COLO829 (cell line): ENCODE measurements at regions not wholly inside any gene's neighbourhood (a gene's known extent, or its start where the extent isn't known, plus 50 kb on each side); places are given as distances from the start of the nearest gene placed in this dataset.
"Not testable (repeated sequence)": the region's sequence is repeated elsewhere in the genome, so short reads cannot be mapped to it uniquely, and the experiment has no call there.

ENCODE experiments used
- DNase-seq: peaks from one replicate; pipeline ENCODE4 v3.0.0; 2012; ENCODE audit warnings: low spot score

GRCh38 chr2:225821351-225821750 lies 421.8 kb downstream of the NYAP2 start:
- DNase-seq: no peak

DNA sequence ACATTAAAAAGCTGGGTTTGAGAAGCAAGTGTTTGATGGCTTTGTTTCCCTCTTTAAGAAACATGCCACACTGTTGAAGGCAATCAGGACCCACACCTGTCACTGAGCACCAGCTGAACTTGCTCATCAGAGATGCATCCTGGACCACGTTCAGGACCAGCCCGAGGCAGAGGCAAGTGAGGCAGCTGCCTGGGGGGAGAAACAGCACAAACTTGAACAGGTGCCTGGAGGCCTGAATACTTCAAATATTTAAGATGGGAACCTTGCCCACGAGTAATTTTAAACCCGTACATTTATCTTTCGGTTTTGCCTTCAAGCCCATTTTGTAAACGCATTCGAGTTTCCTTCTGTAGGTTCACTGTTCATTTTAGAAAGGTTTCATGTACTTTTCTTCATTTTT lies 421.3 kb downstream of the NYAP2 start:
- no peak for DNase-seq

DNA sequence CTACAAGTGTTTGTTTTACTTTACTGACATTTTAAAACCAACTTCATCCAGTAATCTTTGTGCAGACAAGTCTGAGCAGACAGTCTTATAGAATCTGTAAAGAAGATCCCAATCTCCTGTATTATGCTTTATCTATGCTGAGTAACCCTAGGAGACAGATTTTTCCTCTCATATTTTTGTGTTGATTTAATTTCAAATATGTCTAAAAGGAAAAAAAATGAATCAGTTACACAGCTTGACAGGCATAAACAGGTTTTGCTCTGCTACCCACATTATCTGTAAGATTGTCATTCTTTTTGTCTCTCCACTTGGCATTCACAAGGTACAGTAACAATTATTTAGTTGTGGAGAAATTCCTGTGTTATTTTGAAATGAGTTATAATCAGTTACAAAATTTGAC lies 415.0 kb downstream of the NYAP2 start:
- no peak for DNase-seq

DNA sequence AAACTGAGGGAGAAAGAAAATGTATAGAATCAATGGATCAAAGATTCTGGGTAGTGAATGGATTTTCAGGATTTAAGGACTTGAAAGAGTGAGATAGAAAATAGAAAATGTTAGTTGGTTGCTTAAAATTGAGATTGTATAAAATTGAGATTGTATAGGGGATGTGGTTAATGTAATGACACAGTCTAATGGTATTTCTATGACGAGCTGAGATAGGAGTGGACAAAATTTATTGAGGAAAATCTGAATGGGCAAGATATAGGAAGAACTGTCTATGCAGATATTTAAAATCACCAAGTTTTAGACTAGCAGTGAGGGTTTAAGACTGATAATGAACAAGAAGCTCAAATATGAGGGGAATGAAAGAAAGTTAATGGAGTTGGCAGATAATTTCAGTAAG lies 406.6 kb downstream of the NYAP2 start:
- no peak for DNase-seq

GRCh38 chr2:225802076-225802475 lies 402.6 kb downstream of the NYAP2 start:
- not testable (repeated sequence) for DNase-seq

DNA sequence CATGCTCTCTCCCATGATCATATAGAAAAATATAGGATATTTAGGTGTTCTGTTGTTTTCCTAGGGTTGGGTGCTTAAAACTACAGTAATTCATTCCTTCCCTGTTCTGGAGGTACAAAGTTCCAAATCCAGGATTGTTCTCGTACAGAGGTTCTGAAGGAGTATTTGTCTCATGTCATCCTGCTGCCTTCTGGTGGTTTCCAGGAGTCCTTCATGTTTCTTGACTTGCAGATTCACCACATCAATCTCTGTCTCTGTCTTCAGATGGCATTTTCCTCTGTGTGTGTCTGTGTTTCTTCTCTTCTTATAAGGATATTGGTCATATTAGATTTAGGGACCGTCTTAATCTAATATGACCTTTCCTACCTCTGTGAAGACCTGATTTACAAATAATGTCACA lies 397.9 kb downstream of the NYAP2 start:
- no peak for DNase-seq

- DNase-seq: no peak
Measured at GRCh38 chr2:225794652-225795400, 395.3 kb downstream of the NYAP2 start.

GRCh38 chr2:225793736-225794550 lies 394.4 kb downstream of the NYAP2 start:
- no peak for DNase-seq

- no peak for DNase-seq
Measured at GRCh38 chr2:225788571-225789094, 389.1 kb downstream of the NYAP2 start.

- DNase-seq: no peak
Measured at GRCh38 chr2:225787497-225787896, 388.0 kb downstream of the NYAP2 start.

- DNase-seq: peak; percentile 82
Measured at GRCh38 chr2:225781991-225782390, 382.5 kb downstream of the NYAP2 start.

GRCh38 chr2:225781145-225781544 lies 381.6 kb downstream of the NYAP2 start:
- DNase-seq: no peak

- DNase-seq: no peak
Measured at GRCh38 chr2:225779829-225780228, 380.3 kb downstream of the NYAP2 start.

GRCh38 chr2:225773148-225773547 lies 373.6 kb downstream of the NYAP2 start:
- DNase-seq: no peak

DNA sequence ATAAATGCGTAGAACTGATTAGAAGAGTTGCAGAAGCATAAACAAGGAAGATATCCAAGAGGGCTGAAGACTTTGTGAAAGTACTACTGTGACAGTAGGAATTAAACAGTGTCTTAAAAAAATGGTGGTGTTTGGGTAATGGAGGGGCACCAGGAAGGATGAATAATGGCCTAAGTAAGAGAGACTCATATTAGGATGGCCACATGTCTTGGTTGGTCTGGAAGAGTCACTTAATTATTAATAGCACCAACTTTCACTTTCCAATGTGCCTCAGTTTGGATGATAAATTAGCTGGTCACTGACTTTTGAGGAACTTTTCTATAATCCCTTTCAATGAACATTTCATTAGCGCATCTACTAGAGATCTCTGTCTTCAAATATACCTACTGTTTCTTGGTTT lies 372.2 kb downstream of the NYAP2 start:
- DNase-seq: no peak

DNA sequence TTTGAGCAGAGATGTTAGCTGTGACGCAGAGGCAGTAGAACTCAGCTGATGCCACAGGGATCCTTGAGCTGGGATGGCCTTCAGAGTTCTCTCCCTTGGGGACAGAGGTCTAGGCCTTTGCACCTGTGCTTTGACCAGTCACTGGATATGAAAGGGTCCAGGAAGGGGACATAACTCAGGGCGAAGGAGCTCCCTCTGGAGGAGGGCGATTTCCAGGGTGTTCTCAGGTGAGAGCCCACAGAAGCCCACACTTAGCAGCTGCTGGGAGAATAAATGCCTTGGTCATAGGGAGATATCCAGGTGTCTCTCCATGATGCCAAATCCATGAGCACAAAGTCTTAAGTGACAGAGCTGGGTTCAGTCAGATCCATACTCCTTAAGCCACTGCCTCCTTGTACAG lies 369.2 kb downstream of the NYAP2 start:
- no peak for DNase-seq

DNA sequence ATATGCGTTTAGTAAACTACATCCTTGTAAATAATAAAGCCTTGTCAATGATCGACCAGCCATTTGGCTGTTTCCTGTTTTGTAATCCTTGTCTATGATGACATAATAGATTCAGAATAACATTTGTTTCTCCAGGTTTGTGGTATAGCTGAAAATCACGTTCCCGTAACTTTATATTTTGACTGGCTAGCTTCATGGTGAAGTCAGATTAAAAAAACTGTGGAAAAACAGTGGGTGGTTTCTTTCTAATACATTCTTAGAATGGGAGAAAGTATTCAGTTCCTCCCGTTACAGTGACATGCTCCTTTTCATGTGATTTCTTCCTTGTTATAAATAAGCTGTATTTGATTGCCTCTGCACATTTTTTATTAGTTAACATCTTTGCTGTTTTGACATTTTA lies 366.9 kb downstream of the NYAP2 start:
- no peak for DNase-seq

DNA sequence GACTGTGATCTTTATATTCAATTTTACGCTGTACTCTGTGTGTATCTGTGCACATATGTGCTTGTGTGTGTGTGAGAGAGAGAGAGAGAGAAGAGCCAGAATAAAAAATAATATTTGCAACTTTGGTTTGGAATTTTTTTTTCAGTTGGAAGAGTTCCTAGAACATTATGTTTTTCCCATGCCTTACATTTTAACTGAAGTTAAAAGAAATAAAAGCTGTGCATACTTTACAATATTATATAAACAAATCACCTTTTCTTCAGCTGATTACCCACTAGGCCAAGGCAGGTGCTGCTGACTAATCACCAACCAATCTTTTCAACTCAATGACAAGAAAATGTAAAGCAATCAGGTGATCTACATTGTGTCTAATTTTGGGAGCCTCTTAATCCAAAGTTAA lies 366.3 kb downstream of the NYAP2 start:
- no peak for DNase-seq

DNA sequence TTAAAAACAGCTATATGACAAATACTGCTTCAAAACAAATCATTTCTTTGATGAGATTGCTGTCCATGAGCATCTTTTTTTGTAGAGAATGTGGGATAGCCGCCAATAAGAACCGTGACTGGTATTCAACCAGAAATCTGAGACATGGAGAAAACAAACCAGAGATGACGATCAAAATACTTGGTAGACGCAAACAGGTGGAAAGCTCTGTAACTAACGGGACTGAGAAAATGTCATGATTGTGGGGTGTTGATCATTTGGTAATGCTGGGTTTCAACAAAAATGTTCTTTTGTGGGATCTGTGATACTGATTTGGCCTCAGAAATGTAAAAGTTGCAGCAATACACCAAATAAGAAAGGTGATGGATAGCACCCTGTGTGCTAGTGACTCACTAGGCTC lies 364.8 kb downstream of the NYAP2 start:
- no peak for DNase-seq

- no peak for DNase-seq
Measured at GRCh38 chr2:225763711-225764110, 364.2 kb downstream of the NYAP2 start.

GRCh38 chr2:225761396-225761795 lies 361.9 kb downstream of the NYAP2 start:
- no peak for DNase-seq

GRCh38 chr2:225757248-225757647 lies 357.7 kb downstream of the NYAP2 start:
- DNase-seq: no peak

GRCh38 chr2:225756198-225756597 lies 356.7 kb downstream of the NYAP2 start:
- DNase-seq: no peak
